Right lobe of liver (tissue), 6 donors: ENCODE measurements at regions not wholly inside any gene's neighbourhood (a gene's known extent, or its start where the extent isn't known, plus 50 kb on each side); places are given as distances from the start of the nearest gene placed in this dataset.
A peak's percentile ranks its signal among the peaks of the same experiment; 100 is the strongest.

Experiments
- ATAC-seq, 4 donors: fragments of 200-7000 bp; cut with Tn5 transposase; one replicate each; pipeline ENCODE4 v1.9.1; 2020; ENCODE audit warnings: mild to moderate bottlenecking in 4 of 4, moderate library complexity in 4 of 4
- DNase-seq, 3 donors: peaks; one replicate each; pipeline ENCODE4 v3.0.0-alpha.2; 2020
- H3K27ac ChIP-seq, 3 donors: fragments of 200-600 bp; one replicate each; pipeline ENCODE4 v1.8.0; 2022
- H3K27me3 ChIP-seq, 2 donors: fragments of 200-600 bp; one replicate each; pipeline ENCODE4 v1.8.0; 2022
- H3K36me3 ChIP-seq, 4 donors: fragments of 200-600 bp; sonication (generic) in 1 of 4; one replicate each; pipeline versions ENCODE4 v1.5.1 to v1.8.0; 2017 to 2022; ENCODE audit warnings: control low read depth in 1 of 4
- H3K4me1 ChIP-seq, 4 donors: fragments of 200-600 bp; sonication (generic) in 1 of 4; one replicate each; pipeline versions ENCODE4 v1.5.1 to v1.8.0; 2017 to 2022; ENCODE audit warnings: control low read depth in 1 of 4
- H3K4me3 ChIP-seq, 3 donors: fragments of 200-600 bp; one replicate each; pipeline ENCODE4 v1.8.0; 2022
- H3K9me3 ChIP-seq, 4 donors: fragments of 200-600 bp; sonication (generic) in 1 of 4; one replicate each; pipeline versions ENCODE4 v1.5.1 to v1.8.0; 2017 to 2022; ENCODE audit warnings: control low read depth in 1 of 4
- CTCF ChIP-seq, 4 donors: fragments of 200-600 bp in 3 of 4; fragments of 450-650 bp in 1 of 4; IDR thresholded peaks; one replicate each; pipeline versions ENCODE4 v1.5.1 to v1.8.0; 2016 to 2022; ENCODE audit warnings: antibody characterized with exemption in 4 of 4, mild to moderate bottlenecking in 2 of 4
- POLR2A ChIP-seq: fragments of 450-650 bp; IDR thresholded peaks from one replicate; pipeline ENCODE4 v1.6.1; 2017; ENCODE audit warnings: antibody characterized with exemption, mild to moderate bottlenecking
- WGBS: methylation state at CpG from one replicate; pipeline ENCODE4 v1.1.6; 2018; ENCODE audit warnings: low coverage, low lambda C conversion rate; ENCODE audit not compliant: insufficient coverage; ENCODE audit errors: missing lambda C conversion rate; 5-methylcytosine and 5-hydroxymethylcytosine counted together
- intact Hi-C, 2 donors: fragments of 100-400 bp; cut with DNase I; formaldehyde crosslinking; loops; one replicate each; pipeline versions ENCODE4 v1.11.2 to v1.14.1; 2022
- donor health status: DM: no; HTN: yes; CAD: no.
- donor health status: DM: no; HTN: no; CAD: no.
- donor health status: DM: no; HTN: no; CAD: no.
- donor health status: DM: no; HTN: yes; CAD: no.
- donor health status: DM: no; HTN: yes; CAD: no.

DNA sequence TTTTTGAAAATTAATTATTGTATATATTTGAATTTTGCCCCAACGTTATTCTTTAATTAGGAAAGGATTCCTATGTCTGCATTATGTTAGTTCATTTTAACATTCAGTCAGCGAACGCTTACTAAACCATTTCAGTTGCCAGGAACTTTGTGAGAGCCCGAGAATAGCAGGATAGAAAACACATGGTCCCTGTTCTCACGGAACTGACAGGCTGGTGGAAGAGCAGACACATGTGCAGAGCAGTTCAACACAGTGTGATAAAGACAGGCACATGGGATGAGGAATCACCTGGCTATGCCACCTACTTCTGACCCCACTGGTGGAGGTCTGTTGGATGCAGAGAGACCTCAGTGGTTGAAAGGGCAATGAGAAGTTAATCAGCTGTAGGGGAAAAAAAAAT, 367.2 kb downstream of the EPM2A start:
- 71% methylated on average over 4 of the region's 5 CpGs for WGBS
- TF ChIP-seq CTCF (IDR thresholded peaks at IDR 0.05) (no peak), POLR2A (no peak)
- no peak for ATAC-seq

GRCh38 chr6:145370559-145370958, 364.8 kb downstream of the EPM2A start:
- intact Hi-C loops = no loop called here
- no peaks in the 10 kb centered on the region for H3K27me3 ChIP-seq
- ATAC-seq (no peak), DNase-seq (no peak)
- no peak overlapping the region for H3K27ac ChIP-seq
- H3K4me3 ChIP-seq = no peak overlapping the region
- H3K4me1 ChIP-seq = no peaks in the 10 kb centered on the region
- no peaks in the 10 kb centered on the region for H3K36me3 ChIP-seq
- H3K9me3 ChIP-seq = no peaks in the 10 kb centered on the region
- TF ChIP-seq CTCF (IDR thresholded peaks at IDR 0.05) (no peak), POLR2A (no peak)

More for the DNA sequence above, 367.2 kb downstream of the EPM2A start:
- Histone ChIP-seq H3K4me3 (no peak overlapping the region), H3K36me3 (no peaks in the 10 kb centered on the region), H3K27ac (no peak overlapping the region), H3K9me3 (no peaks in the 10 kb centered on the region), H3K4me1 (no peaks in the 10 kb centered on the region), H3K27me3 (no peaks in the 10 kb centered on the region)
- DNase-seq = no peak
- intact Hi-C loops = no loop called here

DNA sequence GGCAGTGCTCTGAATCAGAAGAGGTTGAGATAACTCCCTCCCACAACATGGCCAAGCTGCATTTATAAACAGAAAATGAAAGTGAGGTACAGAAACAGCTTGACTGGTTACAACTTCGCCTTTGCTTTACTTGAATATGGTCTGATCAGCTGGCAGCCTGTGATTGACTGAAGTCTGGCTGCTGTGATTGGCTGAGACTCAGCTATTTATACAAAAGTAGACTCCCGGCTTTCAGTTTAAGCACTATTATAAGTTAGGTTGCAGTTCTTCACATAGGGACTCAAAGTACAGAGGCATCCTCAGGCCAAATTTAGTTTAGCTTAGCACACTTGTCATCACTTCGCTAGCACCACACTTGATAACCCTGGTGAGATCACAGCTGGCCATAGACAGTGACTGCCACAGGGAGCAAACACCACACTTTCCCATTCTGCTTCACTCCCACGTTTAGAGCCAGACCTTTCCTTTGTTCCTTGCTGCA, 362.6 kb downstream of the EPM2A start:
- TF ChIP-seq CTCF (IDR thresholded peaks at IDR 0.05) = no peak
- TF ChIP-seq POLR2A = no peak
- ATAC-seq = peak; percentile 80 to 97 (median 94)
- no peaks in the 10 kb centered on the region for H3K27me3 ChIP-seq
- peak overlapping the region; percentile 15 to 28 (median 22) for H3K4me3 ChIP-seq
- no peaks in the 10 kb centered on the region for H3K9me3 ChIP-seq
- peak overlapping the region in 2 of 3 donors; percentile 20 to 39 for H3K27ac ChIP-seq
- no peaks in the 10 kb centered on the region for H3K4me1 ChIP-seq
- DNase-seq = peak in 1 of 3 donors; percentile 49
- 33% methylated on average over 3 of the region's 4 CpGs for WGBS
- intact Hi-C loops = no loop called here
- no peaks in the 10 kb centered on the region for H3K36me3 ChIP-seq

GRCh38 chr6:145373826-145374225, 361.5 kb downstream of the EPM2A start:
- ATAC-seq = no peak
- H3K9me3 ChIP-seq = no peaks in the 10 kb centered on the region
- H3K27ac ChIP-seq = no peak overlapping the region
- no peaks in the 10 kb centered on the region for H3K27me3 ChIP-seq
- intact Hi-C loops = no loop called here
- no peaks in the 10 kb centered on the region for H3K36me3 ChIP-seq
- TF ChIP-seq POLR2A = no peak
- no peak for TF ChIP-seq CTCF (IDR thresholded peaks at IDR 0.05)
- no peak for DNase-seq
- no peaks in the 10 kb centered on the region for H3K4me1 ChIP-seq
- no peak overlapping the region for H3K4me3 ChIP-seq
- 77% methylated on average over 1 of the region's 1 CpG for WGBS

- Histone ChIP-seq H3K4me1 (no peaks in the 10 kb centered on the region), H3K4me3 (no peak overlapping the region), H3K36me3 (no peaks in the 10 kb centered on the region), H3K27ac (no peak overlapping the region), H3K9me3 (no peaks in the 10 kb centered on the region), H3K27me3 (no peaks in the 10 kb centered on the region)
- ATAC-seq (no peak), DNase-seq (no peak)
- WGBS = 86% methylated on average over 1 of the region's 1 CpG
- intact Hi-C loops = no loop called here
- no peak for TF ChIP-seq POLR2A
Observed at GRCh38 chr6:145374570-145374969, 360.8 kb downstream of the EPM2A start.
